ENCODE measurements at regions not wholly inside any gene's neighbourhood (a gene's known extent, or its start where the extent isn't known, plus 50 kb on each side); places are given as distances from the start of the nearest gene placed in this dataset.

DNA sequence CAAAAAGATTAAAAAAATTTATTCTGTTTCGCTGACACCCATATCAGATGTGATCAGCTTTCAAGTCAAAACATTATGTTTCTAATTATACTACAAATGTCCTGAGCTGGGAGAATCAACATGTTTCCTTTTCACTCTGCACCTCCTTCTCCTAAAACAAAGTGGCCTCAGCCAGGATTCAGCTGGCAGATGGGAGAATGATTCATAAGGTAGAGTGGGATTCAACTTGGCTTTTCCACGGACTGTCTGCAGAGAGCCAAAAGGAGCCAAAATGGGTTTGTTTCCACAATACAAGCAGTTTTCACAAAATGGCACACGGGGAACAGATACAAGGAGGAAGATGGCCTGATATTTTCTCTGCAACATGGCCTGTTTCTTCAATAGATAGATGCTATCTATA, 376.5 kb upstream of the PRKCQ start:
- Mint-ChIP-seq H3K4me1 (peaks cover 5 to 12% of the 10 kb centered on the region in 2 experiments), H3K4me3 (no peak overlapping the region), H3K36me3 (ENCODE audit: insufficient read depth in 1 of 3, low read depth in 3 of 3) (no peaks in the 10 kb centered on the region), H3K9me3 (no peaks in the 10 kb centered on the region), H3K27me3 (ENCODE audit: low read depth) (peaks cover 2% of the 10 kb centered on the region; the same call in 1 of the 2 replicates), H3K27ac (no peak overlapping the region)
- no CpG with 5 or more reads among the region's 3 CpGs for WGBS (ENCODE audit: extremely low coverage, insufficient read length, low lambda C conversion rate)
- Histone ChIP-seq H2BK20ac (ENCODE audit: low read depth, low read length, poor library complexity, severe bottlenecking) (no peak overlapping the region), H3K23ac (ENCODE audit: insufficient read length, low read depth, low read length) (no peak overlapping the region), H3K14ac (ENCODE audit: insufficient read depth, low read length) (no peak overlapping the region), H2AFZ (ENCODE audit: low read length) (no peak overlapping the region), H3K23me2 (ENCODE audit: insufficient read length, low read depth, low read length, poor library complexity, severe bottlenecking) (no peaks in the 10 kb centered on the region), H2BK120ac (ENCODE audit: low read depth, low read length, poor library complexity, severe bottlenecking) (no peak overlapping the region), H4K8ac (replicated peaks; ENCODE audit: insufficient read length, low read depth, low read length) (no peak overlapping the region), H2BK5ac (ENCODE audit: insufficient read length, low read length) (no peak overlapping the region), H3K27ac (ENCODE audit: insufficient read length, low read depth, low read length) (no peak overlapping the region), H3K9ac (ENCODE audit: extremely low read depth, insufficient read length, low read length) (no peak overlapping the region), H3K9me3 (ENCODE audit: control insufficient read depth, low read depth, low read length) (no peaks in the 10 kb centered on the region), H3T11ph (ENCODE audit: low read length) (no peak overlapping the region), H2BK15ac (ENCODE audit: low read depth, low read length) (no peak overlapping the region), H4K5ac (ENCODE audit: insufficient read length, low read depth, low read length) (no peak overlapping the region), H2AK5ac (ENCODE audit: insufficient read length, low read length) (no peak overlapping the region), H4K91ac (ENCODE audit: insufficient read length, low read depth, low read length) (no peak overlapping the region), H3K4ac (ENCODE audit: low read depth, low read length) (no peak overlapping the region), H3K4me2 (ENCODE audit: insufficient read depth, insufficient read length, low read length) (no peak overlapping the region), H3K4me1 (ENCODE audit: insufficient read depth, low read length) (no peaks in the 10 kb centered on the region; the same call in 1 of the 2 replicates), H2BK12ac (ENCODE audit: insufficient read length, low read depth, low read length) (no peak overlapping the region), H4K20me1 (ENCODE audit: control insufficient read depth, insufficient read depth, insufficient read length) (no peaks in the 10 kb centered on the region), H3K27me3 (ENCODE audit: insufficient read depth, low read length) (no peaks in the 10 kb centered on the region), H3K18ac (ENCODE audit: insufficient read length, low read depth, low read length) (no peak overlapping the region), H3K79me2 (ENCODE audit: insufficient read depth, low read length) (no peaks in the 10 kb centered on the region), H3K79me1 (ENCODE audit: insufficient read depth, low read depth, low read length, poor library complexity, severe bottlenecking) (no peaks in the 10 kb centered on the region), H3K56ac (ENCODE audit: insufficient read length, low read depth, low read length) (no peak overlapping the region)
- no peak for TF ChIP-seq CTCF (conservative IDR thresholded peaks at IDR 0.05)
- no peak for DNase-seq

Data from H9 (cell line).